Natural killer cell (primary cell): ENCODE measurements at regions not wholly inside any gene's neighbourhood (a gene's known extent, or its start where the extent isn't known, plus 50 kb on each side); places are given as distances from the start of the nearest gene placed in this dataset.

Experiments
- ATAC-seq, 3 donors: fragments of 150-1000 bp in 2 of 3; fragments of 200-7000 bp in 1 of 3; cut with Tn5 transposase; 1 replicate in 1 of 3; 2 replicates in 2 of 3; pipeline ENCODE4 v1.10.0; 2021; ENCODE audit warnings: mild to moderate bottlenecking in 2 of 3, moderate library complexity in 2 of 3
- DNase-seq, 2 donors: peaks; one replicate each; pipeline versions ENCODE4 v3.0.0 to v3.0.0-alpha.2; 2013 to 2021; ENCODE audit warnings: mixed read lengths in 1 of 2
- H3K27ac ChIP-seq: one replicate; pipeline ENCODE4 v1.5.1; 2013; ENCODE audit warnings: mild to moderate bottlenecking, low read length
- H3K27me3 ChIP-seq: one replicate; pipeline ENCODE4 v1.6.1; 2013; ENCODE audit warnings: low read length; ENCODE audit not compliant: control insufficient read depth, insufficient read depth
- H3K36me3 ChIP-seq: one replicate; pipeline ENCODE4 v1.6.1; 2013; ENCODE audit warnings: low read length; ENCODE audit not compliant: control insufficient read depth, insufficient read depth
- H3K4me1 ChIP-seq: one replicate; pipeline ENCODE4 v1.6.1; 2013; ENCODE audit warnings: low read length; ENCODE audit not compliant: control insufficient read depth, insufficient read depth
- H3K4me3 ChIP-seq: one replicate; pipeline ENCODE4 v1.5.1; 2013; ENCODE audit warnings: low read length
- H3K9me3 ChIP-seq: one replicate; pipeline ENCODE4 v1.6.1; 2013; ENCODE audit warnings: low read length; ENCODE audit not compliant: control insufficient read depth, insufficient read depth
- H3K27ac Mint-ChIP-seq, 2 donors: one replicate each; pipeline ENCODE4 v1.8.0; 2022; ENCODE audit warnings: mild to moderate bottlenecking in 2 of 2, mixed read lengths in 2 of 2, moderate library complexity in 1 of 2
- H3K27me3 Mint-ChIP-seq, 2 donors: one replicate each; pipeline ENCODE4 v1.8.0; 2022; ENCODE audit warnings: low read depth in 2 of 2, mixed read lengths in 2 of 2
- H3K36me3 Mint-ChIP-seq: one replicate; pipeline ENCODE4 v1.8.0; 2022; ENCODE audit warnings: mixed read lengths
- H3K4me1 Mint-ChIP-seq, 2 donors: one replicate each; pipeline ENCODE4 v1.8.0; 2022; ENCODE audit warnings: mixed read lengths in 2 of 2
- H3K4me3 Mint-ChIP-seq: one replicate; pipeline ENCODE4 v1.8.0; 2022; ENCODE audit warnings: mild to moderate bottlenecking, moderate library complexity, mixed read lengths
- H3K9me3 Mint-ChIP-seq, 2 donors: one replicate each; pipeline ENCODE4 v1.8.0; 2022; ENCODE audit warnings: mixed read lengths in 2 of 2
- CTCF ChIP-seq: fragments of 200-600 bp; IDR thresholded peaks from one replicate; pipeline ENCODE4 v1.8.0; 2022; ENCODE audit warnings: antibody characterized with exemption
- WGBS: methylation state at CpG from one replicate; pipeline ENCODE4 v1.1.7; 2013; ENCODE audit warnings: missing lambda C conversion rate; ENCODE audit not compliant: insufficient coverage; 5-methylcytosine and 5-hydroxymethylcytosine counted together
- intact Hi-C: fragments of 100-400 bp; cut with micrococcal nuclease; formaldehyde crosslinking; loops from one replicate; pipeline ENCODE4 v1.14.2; 2022

- no peaks in the 10 kb centered on the region for H3K9me3 ChIP-seq
- no peak overlapping the region for H3K27ac Mint-ChIP-seq
- DNase-seq, result no peak
- no peak for TF ChIP-seq CTCF
- no peaks in the 10 kb centered on the region for H3K36me3 ChIP-seq
- H3K4me1 ChIP-seq, result no peaks in the 10 kb centered on the region
- H3K9me3 Mint-ChIP-seq, result no peaks in the 10 kb centered on the region
- intact Hi-C loops, result no loop called here
- H3K27me3 Mint-ChIP-seq, result peaks cover 7 to 23% of the 10 kb centered on the region in 2 donors
- ATAC-seq, result no peak
- H3K27ac ChIP-seq, result no peak overlapping the region
- WGBS, result 89% methylated on average over 7 of the region's 7 CpGs
- H3K27me3 ChIP-seq, result no peaks in the 10 kb centered on the region
- no peaks in the 10 kb centered on the region for H3K36me3 Mint-ChIP-seq
- no peak overlapping the region for H3K4me3 ChIP-seq
- H3K4me1 Mint-ChIP-seq, result no peaks in the 10 kb centered on the region
- no peak overlapping the region for H3K4me3 Mint-ChIP-seq
Observed at GRCh38 chr5:133730866-133731265, 118.5 kb upstream of the FSTL4 start.

- intact Hi-C loops, result no loop called here
- no peak for TF ChIP-seq CTCF
- Mint-ChIP-seq H3K27ac (no peak overlapping the region), H3K27me3 (peaks cover 7 to 23% of the 10 kb centered on the region in 2 donors), H3K4me1 (no peaks in the 10 kb centered on the region), H3K4me3 (no peak overlapping the region), H3K36me3 (no peaks in the 10 kb centered on the region), H3K9me3 (no peaks in the 10 kb centered on the region)
- Histone ChIP-seq H3K27ac (no peak overlapping the region), H3K9me3 (no peaks in the 10 kb centered on the region), H3K36me3 (no peaks in the 10 kb centered on the region), H3K4me1 (no peaks in the 10 kb centered on the region), H3K4me3 (no peak overlapping the region), H3K27me3 (no peaks in the 10 kb centered on the region)
- DNase-seq, result no peak
- 90% methylated on average over 6 of the region's 6 CpGs for WGBS
- no peak for ATAC-seq
Observed at GRCh38 chr5:133730346-133730745, 118.0 kb upstream of the FSTL4 start.

- Histone ChIP-seq H3K9me3 (no peaks in the 10 kb centered on the region), H3K4me1 (no peaks in the 10 kb centered on the region), H3K27me3 (no peaks in the 10 kb centered on the region), H3K27ac (no peak overlapping the region), H3K4me3 (no peak overlapping the region), H3K36me3 (no peaks in the 10 kb centered on the region)
- no peaks in the 10 kb centered on the region for H3K4me1 Mint-ChIP-seq
- no peak for DNase-seq
- no peaks in the 10 kb centered on the region for H3K36me3 Mint-ChIP-seq
- 72% methylated on average over 3 of the region's 3 CpGs for WGBS
- no peaks in the 10 kb centered on the region for H3K9me3 Mint-ChIP-seq
- no peak overlapping the region for H3K27ac Mint-ChIP-seq
- H3K27me3 Mint-ChIP-seq, result peaks cover 7 to 23% of the 10 kb centered on the region in 2 donors
- no peak for ATAC-seq
- no peak overlapping the region for H3K4me3 Mint-ChIP-seq
- no peak for TF ChIP-seq CTCF
- intact Hi-C loops, result no loop called here
Observed at GRCh38 chr5:133729800-133730199, 117.5 kb upstream of the FSTL4 start.

GRCh38 chr5:133728475-133728874 lies 116.1 kb upstream of the FSTL4 start:
- H3K9me3 Mint-ChIP-seq, result no peaks in the 10 kb centered on the region
- Histone ChIP-seq H3K36me3 (no peaks in the 10 kb centered on the region), H3K9me3 (no peaks in the 10 kb centered on the region), H3K27me3 (no peaks in the 10 kb centered on the region), H3K27ac (no peak overlapping the region), H3K4me3 (no peak overlapping the region), H3K4me1 (no peaks in the 10 kb centered on the region)
- H3K4me1 Mint-ChIP-seq, result no peaks in the 10 kb centered on the region
- no peak for TF ChIP-seq CTCF
- ATAC-seq (no peak), DNase-seq (no peak)
- intact Hi-C loops, result no loop called here
- H3K36me3 Mint-ChIP-seq, result no peaks in the 10 kb centered on the region
- H3K27me3 Mint-ChIP-seq, result peaks cover 7 to 23% of the 10 kb centered on the region in 2 donors
- 89% methylated on average over 1 of the region's 1 CpG for WGBS
- H3K4me3 Mint-ChIP-seq, result no peak overlapping the region
- no peak overlapping the region for H3K27ac Mint-ChIP-seq
